Astrocyte (in vitro differentiated cells and primary cell): ENCODE measurements at regions not wholly inside any gene's neighbourhood (a gene's known extent, or its start where the extent isn't known, plus 50 kb on each side); places are given as distances from the start of the nearest gene placed in this dataset.
"Not testable (repeated sequence)": the region's sequence is repeated elsewhere in the genome, so short reads cannot be mapped to it uniquely, and the experiment has no call there.

Experiments
- DNase-seq: peaks from one replicate; pipeline ENCODE4 v3.0.0-alpha.2; 2010; ENCODE audit warnings: low read depth
- FAIRE-seq: peaks from 2 replicates; lab custom pipeline; 2011; peaks lifted over from hg19 to GRCh38; lab: Jason Lieb, UNC
- H2AFZ ChIP-seq: 2 replicates; pipeline ENCODE4 v1.6.0; 2012; ENCODE audit warnings: low read depth, low read length, inconsistent platforms
- H3K27ac ChIP-seq: 2 replicates; pipeline ENCODE4 v1.5.1; 2011; ENCODE audit warnings: low read depth, low read length, inconsistent platforms
- H3K27me3 ChIP-seq: 2 replicates; pipeline ENCODE4 v1.6.0; 2011; ENCODE audit warnings: low read length, inconsistent platforms; ENCODE audit not compliant: insufficient read depth
- H3K36me3 ChIP-seq: 2 replicates; pipeline ENCODE4 v1.5.1; 2011; ENCODE audit warnings: low read length, inconsistent platforms; ENCODE audit not compliant: insufficient read depth
- H3K4me1 ChIP-seq: 2 replicates; pipeline ENCODE4 v1.5.1; 2011; ENCODE audit warnings: low read length, inconsistent platforms; ENCODE audit not compliant: insufficient read depth
- H3K4me2 ChIP-seq: 2 replicates; pipeline ENCODE4 v1.6.0; 2012; ENCODE audit warnings: low read length, inconsistent platforms
- H3K4me3 ChIP-seq: 2 replicates; pipeline ENCODE4 v1.5.1; 2011; ENCODE audit warnings: low read depth, mild to moderate bottlenecking, low read length, inconsistent platforms; ENCODE audit not compliant: insufficient read depth
- H3K79me2 ChIP-seq: 2 replicates; pipeline ENCODE4 v1.6.0; 2012; ENCODE audit warnings: mild to moderate bottlenecking, low read length, inconsistent platforms; ENCODE audit not compliant: insufficient read depth
- H3K9ac ChIP-seq: 2 replicates; pipeline ENCODE4 v1.6.0; 2012; ENCODE audit warnings: mild to moderate bottlenecking, low read length, inconsistent platforms
- H3K9me3 ChIP-seq: 2 replicates; pipeline ENCODE4 v1.5.1; 2012; ENCODE audit warnings: low read depth, mild to moderate bottlenecking, low read length, inconsistent platforms; ENCODE audit not compliant: insufficient read depth
- H4K20me1 ChIP-seq: 2 replicates; pipeline ENCODE4 v1.6.0; 2012; ENCODE audit warnings: low read length, inconsistent platforms; ENCODE audit not compliant: insufficient read depth
- H3K27ac Mint-ChIP-seq: one replicate; pipeline ENCODE4 v1.8.0; 2021; ENCODE audit warnings: mild to moderate bottlenecking, mixed read lengths; ENCODE audit not compliant: unreplicated experiment
- H3K27me3 Mint-ChIP-seq: one replicate; pipeline ENCODE4 v1.8.0; 2021; ENCODE audit warnings: low read depth, mixed read lengths; ENCODE audit not compliant: unreplicated experiment
- H3K36me3 Mint-ChIP-seq: one replicate; pipeline ENCODE4 v1.8.0; 2021; ENCODE audit warnings: low read depth, mixed read lengths; ENCODE audit not compliant: unreplicated experiment
- H3K4me1 Mint-ChIP-seq: one replicate; pipeline ENCODE4 v1.8.0; 2021; ENCODE audit warnings: low read depth, mixed read lengths; ENCODE audit not compliant: unreplicated experiment
- H3K4me3 Mint-ChIP-seq: one replicate; pipeline ENCODE4 v1.8.0; 2021; ENCODE audit warnings: mild to moderate bottlenecking, moderate library complexity, mixed read lengths; ENCODE audit not compliant: unreplicated experiment
- H3K9me3 Mint-ChIP-seq: one replicate; pipeline ENCODE4 v1.8.0; 2021; ENCODE audit warnings: mild to moderate bottlenecking, mixed read lengths; ENCODE audit not compliant: unreplicated experiment
- EZH2 ChIP-seq: IDR thresholded peaks from 2 replicates; pipeline ENCODE4 v1.6.1; 2012; ENCODE audit warnings: mild to moderate bottlenecking, low read length, inconsistent platforms; ENCODE audit not compliant: insufficient read depth
- TF ChIP-seq, protein P1 (sequence below): IDR thresholded peaks from 2 replicates; pipeline ENCODE4 v1.5.1; 2011; ENCODE audit warnings: low read depth, mild to moderate bottlenecking, inconsistent platforms, low read length, moderate library complexity; ENCODE audit not compliant: insufficient read depth

DNA sequence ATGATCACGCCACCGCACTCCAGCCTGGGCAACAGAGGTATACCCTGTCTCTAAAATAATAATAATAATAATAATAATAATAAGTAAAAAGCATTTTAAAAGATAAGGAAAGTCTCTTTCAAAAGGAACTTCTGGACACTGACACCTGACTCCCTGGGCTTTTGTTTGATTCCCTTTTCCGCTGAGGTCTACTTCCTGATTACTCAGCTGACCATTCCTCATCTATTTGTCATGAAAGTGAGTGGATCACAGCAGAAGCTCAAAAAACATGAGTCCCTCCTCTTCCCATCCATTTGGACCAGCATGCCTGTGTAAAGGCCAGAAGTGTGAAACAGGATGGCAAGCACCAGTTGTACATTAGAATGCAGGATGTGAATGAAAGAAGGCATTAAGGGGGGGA is 61.1 kb upstream of the FBXO28 start:
- Histone ChIP-seq H2AFZ (no peak overlapping the region), H3K4me1 (peaks cover 7% of the 10 kb centered on the region), H3K27me3 (no peaks in the 10 kb centered on the region), H3K4me2 (peak overlapping the region; percentile 34), H3K27ac (peak overlapping the region; percentile 14), H3K36me3 (no peaks in the 10 kb centered on the region), H3K79me2 (no peaks in the 10 kb centered on the region), H4K20me1 (no peaks in the 10 kb centered on the region), H3K9ac (no peak overlapping the region), H3K4me3 (no peak overlapping the region), H3K9me3 (no peaks in the 10 kb centered on the region)
- H3K9me3 Mint-ChIP-seq, result no peaks in the 10 kb centered on the region
- peaks cover 18% of the 10 kb centered on the region for H3K4me1 Mint-ChIP-seq
- no peak overlapping the region for H3K4me3 Mint-ChIP-seq
- DNase-seq (peak; percentile 69), FAIRE-seq (no peak)
- no peak overlapping the region for H3K27ac Mint-ChIP-seq
- H3K36me3 Mint-ChIP-seq, result no peaks in the 10 kb centered on the region
- no peak for TF ChIP-seq EZH2
- TF ChIP-seq, protein P1, sequence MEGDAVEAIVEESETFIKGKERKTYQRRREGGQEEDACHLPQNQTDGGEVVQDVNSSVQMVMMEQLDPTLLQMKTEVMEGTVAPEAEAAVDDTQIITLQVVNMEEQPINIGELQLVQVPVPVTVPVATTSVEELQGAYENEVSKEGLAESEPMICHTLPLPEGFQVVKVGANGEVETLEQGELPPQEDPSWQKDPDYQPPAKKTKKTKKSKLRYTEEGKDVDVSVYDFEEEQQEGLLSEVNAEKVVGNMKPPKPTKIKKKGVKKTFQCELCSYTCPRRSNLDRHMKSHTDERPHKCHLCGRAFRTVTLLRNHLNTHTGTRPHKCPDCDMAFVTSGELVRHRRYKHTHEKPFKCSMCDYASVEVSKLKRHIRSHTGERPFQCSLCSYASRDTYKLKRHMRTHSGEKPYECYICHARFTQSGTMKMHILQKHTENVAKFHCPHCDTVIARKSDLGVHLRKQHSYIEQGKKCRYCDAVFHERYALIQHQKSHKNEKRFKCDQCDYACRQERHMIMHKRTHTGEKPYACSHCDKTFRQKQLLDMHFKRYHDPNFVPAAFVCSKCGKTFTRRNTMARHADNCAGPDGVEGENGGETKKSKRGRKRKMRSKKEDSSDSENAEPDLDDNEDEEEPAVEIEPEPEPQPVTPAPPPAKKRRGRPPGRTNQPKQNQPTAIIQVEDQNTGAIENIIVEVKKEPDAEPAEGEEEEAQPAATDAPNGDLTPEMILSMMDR, result no peak
- H3K27me3 Mint-ChIP-seq, result no peaks in the 10 kb centered on the region

DNA sequence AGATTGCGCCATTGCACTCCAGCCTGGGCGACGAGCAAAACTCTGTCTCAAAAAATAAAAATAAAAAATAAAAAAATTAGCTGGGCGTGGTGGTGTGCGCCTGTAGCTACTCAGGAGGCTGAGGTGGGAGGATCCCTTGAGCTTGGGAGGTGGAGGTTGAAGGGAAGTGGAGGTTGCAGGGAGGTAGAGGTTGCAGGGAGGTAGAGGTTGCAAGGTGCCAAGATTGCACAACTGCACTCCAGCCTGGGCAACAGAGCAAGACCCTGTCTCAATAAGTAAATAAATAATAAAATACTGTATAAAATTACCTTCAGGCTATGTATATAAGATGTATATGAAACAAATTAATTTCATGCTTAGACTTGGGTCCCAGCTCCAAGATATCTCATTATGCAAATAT is 62.1 kb upstream of the FBXO28 start:
- H3K36me3 ChIP-seq, H3K36me3 Mint-ChIP-seq, H3K27ac ChIP-seq, H3K27ac Mint-ChIP-seq, H3K79me2 ChIP-seq, H3K4me3 ChIP-seq, H3K27me3 Mint-ChIP-seq, H4K20me1 ChIP-seq, H3K9ac ChIP-seq, H3K4me3 Mint-ChIP-seq, H3K4me2 ChIP-seq, H3K27me3 ChIP-seq, H2AFZ ChIP-seq, H3K4me1 ChIP-seq, DNase-seq, H3K9me3 ChIP-seq, FAIRE-seq, H3K9me3 Mint-ChIP-seq: not testable (repeated sequence)
- peaks cover 10% of the 10 kb centered on the region for H3K4me1 Mint-ChIP-seq

GRCh38 chr1:224051086-224051406 is 62.9 kb upstream of the FBXO28 start:
- no peak overlapping the region for H3K9ac ChIP-seq
- TF ChIP-seq, protein P1, result no peak
- TF ChIP-seq EZH2, result no peak
- Mint-ChIP-seq H3K9me3 (no peaks in the 10 kb centered on the region), H3K27me3 (no peaks in the 10 kb centered on the region), H3K36me3 (no peaks in the 10 kb centered on the region), H3K27ac (no peak overlapping the region), H3K4me3 (no peak overlapping the region), H3K4me1 (peaks cover 10% of the 10 kb centered on the region)
- H2AFZ ChIP-seq, result no peak overlapping the region
- no peak overlapping the region for H3K27ac ChIP-seq
- DNase-seq, result no peak
- H3K36me3 ChIP-seq, result no peaks in the 10 kb centered on the region
- H3K4me1 ChIP-seq, result peaks cover 5% of the 10 kb centered on the region
- H3K9me3 ChIP-seq, result no peaks in the 10 kb centered on the region
- no peak overlapping the region for H3K4me2 ChIP-seq
- H3K27me3 ChIP-seq, result no peaks in the 10 kb centered on the region
- H3K79me2 ChIP-seq, result no peaks in the 10 kb centered on the region
- no peak for FAIRE-seq
- no peak overlapping the region for H3K4me3 ChIP-seq
- H4K20me1 ChIP-seq, result no peaks in the 10 kb centered on the region
